GM12878 (cell line): ENCODE measurements at regions not wholly inside any gene's neighbourhood (a gene's known extent, or its start where the extent isn't known, plus 50 kb on each side); places are given as distances from the start of the nearest gene placed in this dataset.

Experiments
- ATAC-seq: fragments of 200-7000 bp; cut with Tn5 transposase; 3 replicates; pipeline ENCODE4 v1.9.1; 2020; ENCODE audit warnings: mild to moderate bottlenecking, moderate library complexity
- BruUV-seq: library from RNA; stranded (reverse); fragments of 400-500 nt; replicated peaks from 2 replicates; lab custom pipeline; 2021; lab: Mats Ljungman, UMichigan
- CTCF ChIA-PET: fragments of 300-600 bp; sonication (Branson Sonifier 250); formaldehyde crosslinking; extraction: SDS; loops from one replicate; lab custom pipeline; 2021; ENCODE audit warnings: inconsistent platforms; lab: Yijun Ruan, JAX
- POLR2A ChIA-PET: fragments of 350-600 bp; formaldehyde crosslinking; extraction: SDS; loops from one replicate; lab custom pipeline; 2021; ENCODE audit warnings: inconsistent platforms; lab: Charles Lee
- RAD21 ChIA-PET: fragments of 300-600 bp; sonication (Branson Sonifier 250); formaldehyde crosslinking; loops from one replicate; lab custom pipeline; 2023; ENCODE audit warnings: antibody characterized with exemption; ENCODE audit not compliant: unreplicated experiment; lab: Charles Lee
- SMC1A ChIA-PET: fragments of 300-600 bp; sonication (Branson Sonifier 250); formaldehyde crosslinking; loops from one replicate; lab custom pipeline; 2023; ENCODE audit not compliant: unreplicated experiment, uncharacterized antibody; lab: Charles Lee
- DNase-seq: peaks from one replicate; pipeline ENCODE4 v3.0.0-alpha.2; 2011; ENCODE audit warnings: low read depth, low spot score
- FAIRE-seq: peaks from 3 replicates; lab custom pipeline; 2011; peaks lifted over from hg19 to GRCh38; lab: Jason Lieb, UNC
- H2AFZ ChIP-seq: 2 replicates; pipeline ENCODE4 v1.6.0; 2011; ENCODE audit warnings: low read depth, low read length, control low read depth; ENCODE audit not compliant: control insufficient read depth
- H3K27ac ChIP-seq: 2 replicates; pipeline ENCODE4 v1.5.1; 2011; ENCODE audit warnings: control low read depth; ENCODE audit not compliant: control insufficient read depth, insufficient read depth
- H3K27me3 ChIP-seq, 2 experiments: replicated peaks in 1 of 2; 2 replicates each; pipeline versions ENCODE4 v1.6.0 to v1.6.1; 2011; ENCODE audit warnings: low read length in 1 of 2; ENCODE audit not compliant: control insufficient read depth in 2 of 2, insufficient read depth in 2 of 2
- H3K36me3 ChIP-seq, 2 experiments: 2 replicates each; pipeline ENCODE4 v1.5.1; 2011; ENCODE audit warnings: low read length in 1 of 2; ENCODE audit not compliant: control insufficient read depth in 2 of 2, insufficient read depth in 2 of 2
- H3K4me1 ChIP-seq: 2 replicates; pipeline ENCODE4 v1.6.1; 2011; ENCODE audit warnings: mild to moderate bottlenecking, low read length, moderate library complexity, mixed read lengths; ENCODE audit not compliant: control insufficient read depth, insufficient read depth
- H3K4me2 ChIP-seq: 2 replicates; pipeline ENCODE4 v1.6.0; 2011; ENCODE audit warnings: control low read depth; ENCODE audit not compliant: control insufficient read depth, insufficient read depth
- H3K4me3 ChIP-seq: fragments of 200-600 bp; sonication (generic); 2 replicates; pipeline ENCODE4 v1.5.1; 2016
- H3K79me2 ChIP-seq: 2 replicates; pipeline ENCODE4 v1.6.0; 2011; ENCODE audit warnings: low read length; ENCODE audit not compliant: control insufficient read depth, insufficient read depth
- H3K9ac ChIP-seq: 2 replicates; pipeline ENCODE4 v1.8.0; 2011; ENCODE audit warnings: low read length, control low read depth, mixed read lengths; ENCODE audit not compliant: control insufficient read depth, insufficient read depth
- H3K9me3 ChIP-seq: replicated peaks from 3 replicates; pipeline ENCODE4 v1.5.1; 2011; ENCODE audit warnings: mild to moderate bottlenecking, low read length; ENCODE audit not compliant: control insufficient read depth, insufficient read depth
- H4K20me1 ChIP-seq: 2 replicates; pipeline ENCODE4 v1.6.0; 2011; ENCODE audit not compliant: control insufficient read depth, insufficient read depth
- BHLHE40 ChIP-seq, 2 experiments: fragments of 450-650 bp in 1 of 2; IDR thresholded peaks; 2 replicates each; pipeline ENCODE4 v1.6.1; 2011 to 2017; ENCODE audit warnings: low read depth in 2 of 2, borderline replicate concordance in 1 of 2, improper control_type of control experiment in 1 of 2, low read length in 1 of 2, mild to moderate bottlenecking in 1 of 2
- GABPA ChIP-seq: IDR thresholded peaks from 2 replicates; pipeline ENCODE4 v1.6.1; 2014; ENCODE audit warnings: antibody characterized with exemption, low read depth, mild to moderate bottlenecking, inconsistent platforms
- NBN ChIP-seq: fragments of 450-650 bp; IDR thresholded peaks from 2 replicates; pipeline ENCODE4 v1.6.1; 2016
- PML ChIP-seq: IDR thresholded peaks from 2 replicates; pipeline ENCODE4 v1.6.1; 2012; ENCODE audit warnings: low read length, inconsistent platforms
- RBBP5 ChIP-seq: fragments of 200-600 bp; sonication (generic); conservative IDR thresholded peaks from 2 replicates; pipeline ENCODE4 v1.6.1; 2016
- WGBS: methylation state at CpG from one replicate; pipeline ENCODE4 v1.1.6; 2016; ENCODE audit warnings: low lambda C conversion rate; ENCODE audit not compliant: insufficient replicate concordance, insufficient coverage; ENCODE audit errors: missing lambda C conversion rate; 5-methylcytosine and 5-hydroxymethylcytosine counted together
- in situ Hi-C: fragments of 300-500 bp; cut with MboI; formaldehyde crosslinking; loops from 9 replicates; pipeline ENCODE4 v1.14.3; 2018; ENCODE audit warnings: mixed read lengths
- intact Hi-C: fragments of 100-400 bp; cut with micrococcal nuclease; formaldehyde crosslinking; loops from one replicate; pipeline ENCODE4 v1.14.2; 2022; ENCODE audit not compliant: unreplicated experiment
- TF ChIP-seq, protein P1 (sequence below): IDR thresholded peaks from 2 replicates; pipeline ENCODE4 v1.6.1; 2012; ENCODE audit warnings: low read length, inconsistent platforms

DNA sequence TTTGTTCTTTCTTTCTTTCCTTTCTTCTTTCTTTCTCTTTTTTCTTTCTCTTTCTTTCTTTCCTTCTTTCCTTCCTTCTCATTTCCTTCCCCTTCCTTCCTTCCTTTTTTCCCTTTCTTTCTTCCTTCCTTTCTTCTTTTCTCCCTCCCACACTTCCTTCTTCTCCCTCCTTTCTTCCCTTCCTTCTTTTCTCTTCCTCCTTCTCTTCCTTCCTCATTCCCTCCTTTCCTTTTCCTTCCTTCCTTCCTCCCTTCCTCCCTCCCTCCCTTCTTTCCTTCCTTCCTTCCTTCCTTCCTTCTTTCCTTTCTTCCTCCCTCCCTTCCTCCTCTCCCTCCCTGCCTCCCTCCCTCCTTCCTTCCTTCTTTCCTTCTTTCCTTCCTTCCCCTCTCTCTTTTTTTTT, 755.7 kb upstream of the GRM7 start:
- TF ChIP-seq PML (no peak), NBN (0 out of 2 replicates have a peak, but pooled peaks have one; percentile 20), RBBP5 (no peak), GABPA (no peak)
- TF ChIP-seq, protein P1, sequence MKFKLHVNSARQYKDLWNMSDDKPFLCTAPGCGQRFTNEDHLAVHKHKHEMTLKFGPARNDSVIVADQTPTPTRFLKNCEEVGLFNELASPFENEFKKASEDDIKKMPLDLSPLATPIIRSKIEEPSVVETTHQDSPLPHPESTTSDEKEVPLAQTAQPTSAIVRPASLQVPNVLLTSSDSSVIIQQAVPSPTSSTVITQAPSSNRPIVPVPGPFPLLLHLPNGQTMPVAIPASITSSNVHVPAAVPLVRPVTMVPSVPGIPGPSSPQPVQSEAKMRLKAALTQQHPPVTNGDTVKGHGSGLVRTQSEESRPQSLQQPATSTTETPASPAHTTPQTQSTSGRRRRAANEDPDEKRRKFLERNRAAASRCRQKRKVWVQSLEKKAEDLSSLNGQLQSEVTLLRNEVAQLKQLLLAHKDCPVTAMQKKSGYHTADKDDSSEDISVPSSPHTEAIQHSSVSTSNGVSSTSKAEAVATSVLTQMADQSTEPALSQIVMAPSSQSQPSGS: no peak
- TF ChIP-seq, all 136 proteins: peak for 1
- RAD21 ChIA-PET: no interaction called here
- BruUV-seq: no TSS peak
- no peak for ATAC-seq
- in situ Hi-C loops: no loop called here
- Histone ChIP-seq H3K27me3 (no peaks in the 10 kb centered on the region), H3K9ac (no peak overlapping the region), H3K4me1 (no peaks in the 10 kb centered on the region), H2AFZ (no peak overlapping the region), H3K4me2 (no peak overlapping the region), H3K36me3 (no peaks in the 10 kb centered on the region), H3K9me3 (no peaks in the 10 kb centered on the region; the same call in 2 of the 3 replicates), H3K4me3 (no peak overlapping the region), H4K20me1 (no peaks in the 10 kb centered on the region), H3K27ac (no peak overlapping the region), H3K79me2 (no peaks in the 10 kb centered on the region)
- intact Hi-C loops: no loop called here
- CTCF ChIA-PET: no interaction called here
- FAIRE-seq: no peak
- POLR2A ChIA-PET: no interaction called here
- DNase-seq: no peak
- SMC1A ChIA-PET: no interaction called here

GRCh38 chr3:6108957-6109356, 752.0 kb upstream of the GRM7 start:
- SMC1A ChIA-PET: no interaction called here
- TF ChIP-seq BHLHE40 (IDR thresholded peaks at IDR 0.05; ENCODE audit: borderline replicate concordance in 1 of 2, low read depth in 2 of 2, low read length in 1 of 2): no peak
- no peaks in the 10 kb centered on the region for H3K79me2 ChIP-seq
- CTCF ChIA-PET: no interaction called here
- H3K4me3 ChIP-seq: no peak overlapping the region
- no TSS peak for BruUV-seq
- ATAC-seq: no peak
- H3K9ac ChIP-seq: no peak overlapping the region
- H4K20me1 ChIP-seq: no peaks in the 10 kb centered on the region
- no peak overlapping the region for H3K27ac ChIP-seq
- DNase-seq: no peak
- H3K9me3 ChIP-seq: no peaks in the 10 kb centered on the region; the same call in 2 of the 3 replicates
- H3K4me1 ChIP-seq: no peaks in the 10 kb centered on the region
- no peaks in the 10 kb centered on the region for H3K27me3 ChIP-seq
- no peak overlapping the region for H3K4me2 ChIP-seq
- no peaks in the 10 kb centered on the region for H3K36me3 ChIP-seq
- POLR2A ChIA-PET: no interaction called here
- no peak for FAIRE-seq
- no peak overlapping the region for H2AFZ ChIP-seq
- intact Hi-C loops (no loop called here), in situ Hi-C loops (no loop called here)
- RAD21 ChIA-PET: no interaction called here
- WGBS: 83% methylated on average over 7 of the region's 7 CpGs
